H9 (cell line): ENCODE measurements at regions not wholly inside any gene's neighbourhood (a gene's known extent, or its start where the extent isn't known, plus 50 kb on each side); places are given as distances from the start of the nearest gene placed in this dataset.

Source experiments
- DNase-seq: peaks from one replicate; pipeline ENCODE4 v3.0.0-alpha.2; 2017
- H2AFZ ChIP-seq: one replicate; pipeline ENCODE4 v1.6.1; 2013; ENCODE audit warnings: mild to moderate bottlenecking, low read length, control low read depth, moderate library complexity
- H2AK5ac ChIP-seq: 2 replicates; pipeline ENCODE4 v1.6.1; 2013; ENCODE audit warnings: low read length, control low read depth, mixed read lengths; ENCODE audit not compliant: insufficient read length
- H2BK120ac ChIP-seq: one replicate; pipeline ENCODE4 v1.6.1; 2013; ENCODE audit warnings: low read depth, mild to moderate bottlenecking, low read length, control low read depth, inconsistent platforms; ENCODE audit not compliant: poor library complexity, severe bottlenecking
- H2BK12ac ChIP-seq: 2 replicates; pipeline ENCODE4 v1.6.1; 2013; ENCODE audit warnings: low read length, control low read depth, mixed read lengths, low read depth; ENCODE audit not compliant: insufficient read length
- H2BK15ac ChIP-seq: 2 replicates; pipeline ENCODE4 v1.6.1; 2013; ENCODE audit warnings: low read depth, low read length, control low read depth
- H2BK20ac ChIP-seq: one replicate; pipeline ENCODE4 v1.6.1; 2013; ENCODE audit warnings: low read depth, mild to moderate bottlenecking, low read length, control low read depth, inconsistent platforms; ENCODE audit not compliant: poor library complexity, severe bottlenecking
- H2BK5ac ChIP-seq: 2 replicates; pipeline ENCODE4 v1.6.1; 2013; ENCODE audit warnings: low read length, control low read depth, mixed read lengths; ENCODE audit not compliant: insufficient read length
- H3K14ac ChIP-seq: 2 replicates; pipeline ENCODE4 v1.6.1; 2013; ENCODE audit warnings: low read length, control low read depth; ENCODE audit not compliant: insufficient read depth
- H3K18ac ChIP-seq: 2 replicates; pipeline ENCODE4 v1.6.1; 2013; ENCODE audit warnings: low read depth, mild to moderate bottlenecking, mixed read lengths, low read length, control low read depth; ENCODE audit not compliant: insufficient read length
- H3K23ac ChIP-seq: 2 replicates; pipeline ENCODE4 v1.6.1; 2013; ENCODE audit warnings: low read length, control low read depth, mixed read lengths, low read depth; ENCODE audit not compliant: insufficient read length
- H3K23me2 ChIP-seq: 2 replicates; pipeline ENCODE4 v1.6.1; 2013; ENCODE audit warnings: low read depth, mild to moderate bottlenecking, mixed read lengths, low read length, control low read depth; ENCODE audit not compliant: insufficient read length, poor library complexity, severe bottlenecking
- H3K27ac ChIP-seq: 2 replicates; pipeline ENCODE4 v1.5.1; 2013; ENCODE audit warnings: low read length, control low read depth, mixed read lengths, low read depth; ENCODE audit not compliant: insufficient read length
- H3K27me3 ChIP-seq: 2 replicates; pipeline ENCODE4 v1.6.1; 2013; ENCODE audit warnings: low read length, control low read depth, inconsistent platforms; ENCODE audit not compliant: insufficient read depth
- H3K4ac ChIP-seq: 2 replicates; pipeline ENCODE4 v1.6.1; 2013; ENCODE audit warnings: low read depth, mild to moderate bottlenecking, control low read depth, inconsistent platforms, low read length, moderate library complexity
- H3K4me1 ChIP-seq: 2 replicates; pipeline ENCODE4 v1.6.1; 2013; ENCODE audit warnings: low read length, control low read depth, inconsistent platforms; ENCODE audit not compliant: insufficient read depth
- H3K4me2 ChIP-seq: 2 replicates; pipeline ENCODE4 v1.6.1; 2013; ENCODE audit warnings: low read length, control low read depth, mixed read lengths; ENCODE audit not compliant: insufficient read length, insufficient read depth
- H3K56ac ChIP-seq: 2 replicates; pipeline ENCODE4 v1.6.1; 2013; ENCODE audit warnings: low read depth, mild to moderate bottlenecking, mixed read lengths, low read length, control low read depth; ENCODE audit not compliant: insufficient read length
- H3K79me1 ChIP-seq: 2 replicates; pipeline ENCODE4 v1.6.1; 2013; ENCODE audit warnings: low read depth, mild to moderate bottlenecking, moderate library complexity, low read length, control low read depth, inconsistent platforms; ENCODE audit not compliant: insufficient read depth, poor library complexity, severe bottlenecking
- H3K79me2 ChIP-seq: 2 replicates; pipeline ENCODE4 v1.6.1; 2013; ENCODE audit warnings: low read length, control low read depth, inconsistent platforms; ENCODE audit not compliant: insufficient read depth
- H3K9ac ChIP-seq: 2 replicates; pipeline ENCODE4 v1.6.1; 2013; ENCODE audit warnings: low read length, control low read depth, mixed read lengths; ENCODE audit not compliant: insufficient read length; ENCODE audit errors: extremely low read depth
- H3K9me3 ChIP-seq: one replicate; pipeline ENCODE4 v1.6.1; 2013; ENCODE audit warnings: low read depth, low read length, inconsistent platforms; ENCODE audit not compliant: control insufficient read depth
- H3T11ph ChIP-seq: one replicate; pipeline ENCODE4 v1.6.1; 2013; ENCODE audit warnings: mild to moderate bottlenecking, low read length, control low read depth, inconsistent platforms
- H4K20me1 ChIP-seq: one replicate; pipeline ENCODE4 v1.6.1; 2013; ENCODE audit not compliant: control insufficient read depth, insufficient read length, insufficient read depth
- H4K5ac ChIP-seq: 2 replicates; pipeline ENCODE4 v1.6.1; 2013; ENCODE audit warnings: low read depth, mild to moderate bottlenecking, mixed read lengths, low read length, control low read depth; ENCODE audit not compliant: insufficient read length
- H4K8ac ChIP-seq: replicated peaks from 2 replicates; pipeline ENCODE4 v1.6.1; 2013; ENCODE audit warnings: low read length, control low read depth, mixed read lengths, low read depth; ENCODE audit not compliant: insufficient read length
- H4K91ac ChIP-seq: 2 replicates; pipeline ENCODE4 v1.6.1; 2013; ENCODE audit warnings: low read depth, mild to moderate bottlenecking, moderate library complexity, mixed read lengths, low read length, control low read depth; ENCODE audit not compliant: insufficient read length
- H3K27ac Mint-ChIP-seq, 3 experiments: 2 replicates in 2 of 3; 3 replicates in 1 of 3; pipeline ENCODE4 v1.8.0; 2020 to 2021; ENCODE audit warnings: mixed read lengths in 3 of 3, mild to moderate bottlenecking in 1 of 3, moderate library complexity in 1 of 3
- H3K27me3 Mint-ChIP-seq: 2 replicates; pipeline ENCODE4 v1.8.0; 2021; ENCODE audit warnings: low read depth, mild to moderate bottlenecking, moderate library complexity, mixed read lengths
- H3K36me3 Mint-ChIP-seq, 3 experiments: 2 replicates in 2 of 3; 3 replicates in 1 of 3; pipeline ENCODE4 v1.8.0; 2020 to 2021; ENCODE audit warnings: low read depth in 3 of 3, mixed read lengths in 3 of 3; ENCODE audit not compliant: insufficient read depth in 1 of 3
- H3K4me1 Mint-ChIP-seq, 2 experiments: 2 replicates each; pipeline ENCODE4 v1.8.0; 2020; ENCODE audit warnings: mixed read lengths in 2 of 2
- H3K4me3 Mint-ChIP-seq, 2 experiments: 2 replicates in 1 of 2; 3 replicates in 1 of 2; pipeline ENCODE4 v1.8.0; 2020 to 2021; ENCODE audit warnings: mild to moderate bottlenecking in 2 of 2, mixed read lengths in 2 of 2, moderate library complexity in 1 of 2
- H3K9me3 Mint-ChIP-seq, 2 experiments: 2 replicates in 1 of 2; 3 replicates in 1 of 2; pipeline ENCODE4 v1.8.0; 2020; ENCODE audit warnings: mild to moderate bottlenecking in 2 of 2, mixed read lengths in 2 of 2, moderate library complexity in 1 of 2
- WGBS: extraction: QIAGEN DNeasy Blood & Tissue Kit; methylation state at CpG from one replicate; pipeline ENCODE4 v1.1.7; 2013; ENCODE audit warnings: missing lambda C conversion rate, low lambda C conversion rate, mixed read lengths; ENCODE audit not compliant: insufficient read length; ENCODE audit errors: extremely low coverage; 5-methylcytosine and 5-hydroxymethylcytosine counted together
- TF ChIP-seq, protein P1 (sequence below): fragments of 200-600 bp; sonication (generic); conservative IDR thresholded peaks from 3 replicates; pipeline ENCODE4 v1.8.0; 2021; ENCODE audit warnings: antibody characterized with exemption, mild to moderate bottlenecking

DNA sequence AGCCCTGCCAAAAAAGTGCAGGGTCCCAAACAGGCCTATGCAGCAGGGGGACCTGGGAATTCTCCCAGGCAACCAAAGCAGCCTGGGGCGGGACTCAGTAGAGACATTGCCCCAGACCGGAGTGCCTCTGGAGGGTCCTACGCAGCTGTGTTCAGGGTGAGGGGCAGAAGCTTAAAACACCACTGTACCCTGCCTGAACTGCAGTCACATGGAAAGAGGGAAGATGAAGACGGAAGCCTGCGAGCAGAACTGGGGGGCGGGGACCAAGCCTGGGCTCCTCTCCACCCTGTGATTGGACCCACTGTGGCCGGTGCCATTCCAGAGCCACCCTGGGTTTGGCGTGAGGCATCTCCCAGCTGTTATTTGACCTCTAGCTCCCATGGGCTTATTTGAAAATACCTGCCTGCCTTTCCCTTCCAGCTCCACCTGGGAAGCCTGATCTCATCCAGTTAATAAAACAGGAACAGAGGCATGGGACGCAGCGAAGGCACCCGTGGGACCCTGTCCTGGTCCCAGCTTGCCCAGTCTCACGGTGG lies 183.1 kb downstream of the SMAD2 start:
- Histone ChIP-seq H3K79me1 (no peaks in the 10 kb centered on the region), H2BK120ac (no peak overlapping the region), H3K27ac (no peak overlapping the region), H3K56ac (no peak overlapping the region), H2BK12ac (no peak overlapping the region), H3K4me1 (no peaks in the 10 kb centered on the region), H2AK5ac (no peak overlapping the region), H3K18ac (no peak overlapping the region), H4K8ac (no peak overlapping the region), H3K4ac (no peak overlapping the region), H3K14ac (no peak overlapping the region), H3T11ph (no peak overlapping the region), H2AFZ (no peak overlapping the region), H3K27me3 (peaks cover 3% of the 10 kb centered on the region; the same call in 1 of the 2 replicates), H2BK20ac (no peak overlapping the region), H3K79me2 (no peaks in the 10 kb centered on the region), H4K20me1 (no peaks in the 10 kb centered on the region), H3K9me3 (no peaks in the 10 kb centered on the region), H3K23me2 (no peaks in the 10 kb centered on the region), H4K91ac (no peak overlapping the region), H4K5ac (no peak overlapping the region), H3K23ac (no peak overlapping the region), H2BK5ac (no peak overlapping the region), H2BK15ac (no peak overlapping the region), H3K9ac (no peak overlapping the region), H3K4me2 (no peak overlapping the region)
- H3K36me3 Mint-ChIP-seq, result no peaks in the 10 kb centered on the region
- WGBS, result no CpG with 5 or more reads among the region's 12 CpGs
- TF ChIP-seq, protein P1, sequence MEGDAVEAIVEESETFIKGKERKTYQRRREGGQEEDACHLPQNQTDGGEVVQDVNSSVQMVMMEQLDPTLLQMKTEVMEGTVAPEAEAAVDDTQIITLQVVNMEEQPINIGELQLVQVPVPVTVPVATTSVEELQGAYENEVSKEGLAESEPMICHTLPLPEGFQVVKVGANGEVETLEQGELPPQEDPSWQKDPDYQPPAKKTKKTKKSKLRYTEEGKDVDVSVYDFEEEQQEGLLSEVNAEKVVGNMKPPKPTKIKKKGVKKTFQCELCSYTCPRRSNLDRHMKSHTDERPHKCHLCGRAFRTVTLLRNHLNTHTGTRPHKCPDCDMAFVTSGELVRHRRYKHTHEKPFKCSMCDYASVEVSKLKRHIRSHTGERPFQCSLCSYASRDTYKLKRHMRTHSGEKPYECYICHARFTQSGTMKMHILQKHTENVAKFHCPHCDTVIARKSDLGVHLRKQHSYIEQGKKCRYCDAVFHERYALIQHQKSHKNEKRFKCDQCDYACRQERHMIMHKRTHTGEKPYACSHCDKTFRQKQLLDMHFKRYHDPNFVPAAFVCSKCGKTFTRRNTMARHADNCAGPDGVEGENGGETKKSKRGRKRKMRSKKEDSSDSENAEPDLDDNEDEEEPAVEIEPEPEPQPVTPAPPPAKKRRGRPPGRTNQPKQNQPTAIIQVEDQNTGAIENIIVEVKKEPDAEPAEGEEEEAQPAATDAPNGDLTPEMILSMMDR, result no peak
- H3K9me3 Mint-ChIP-seq, result no peaks in the 10 kb centered on the region
- no peak for DNase-seq
- H3K4me1 Mint-ChIP-seq, result peaks cover 2% of the 10 kb centered on the region in 2 experiments; a peak in 2 of 4 replicates
- no peak overlapping the region for H3K27ac Mint-ChIP-seq
- H3K4me3 Mint-ChIP-seq, result no peak overlapping the region
- H3K27me3 Mint-ChIP-seq, result peaks cover 27% of the 10 kb centered on the region
